ENCODE measurements at regions not wholly inside any gene's neighbourhood (a gene's known extent, or its start where the extent isn't known, plus 50 kb on each side); places are given as distances from the start of the nearest gene placed in this dataset.
"Not testable (repeated sequence)": the region's sequence is repeated elsewhere in the genome, so short reads cannot be mapped to it uniquely, and the experiment has no call there.

- TF ChIP-seq CTCF (IDR thresholded peaks at IDR 0.05 in 4 of 5, conservative IDR thresholded peaks at IDR 0.05 in 1 of 5); POLR2A (IDR thresholded peaks at IDR 0.05): not testable (repeated sequence)
Observed at GRCh38 chr1:185383805-185384204, 66.8 kb upstream of the IVNS1ABP start.
